GM12878 (cell line): ENCODE measurements at regions not wholly inside any gene's neighbourhood (a gene's known extent, or its start where the extent isn't known, plus 50 kb on each side); places are given as distances from the start of the nearest gene placed in this dataset.

Experiments used
- ATAC-seq: fragments of 200-7000 bp; cut with Tn5 transposase; 3 replicates; pipeline ENCODE4 v1.9.1; 2020; ENCODE audit warnings: mild to moderate bottlenecking, moderate library complexity
- BruUV-seq: library from RNA; stranded (reverse); fragments of 400-500 nt; replicated peaks from 2 replicates; lab custom pipeline; 2021; lab: Mats Ljungman, UMichigan
- CTCF ChIA-PET: fragments of 300-600 bp; sonication (Branson Sonifier 250); formaldehyde crosslinking; extraction: SDS; loops from one replicate; lab custom pipeline; 2021; ENCODE audit warnings: inconsistent platforms; lab: Yijun Ruan, JAX
- POLR2A ChIA-PET: fragments of 350-600 bp; formaldehyde crosslinking; extraction: SDS; loops from one replicate; lab custom pipeline; 2021; ENCODE audit warnings: inconsistent platforms; lab: Charles Lee
- RAD21 ChIA-PET: fragments of 300-600 bp; sonication (Branson Sonifier 250); formaldehyde crosslinking; loops from one replicate; lab custom pipeline; 2023; ENCODE audit warnings: antibody characterized with exemption; ENCODE audit not compliant: unreplicated experiment; lab: Charles Lee
- SMC1A ChIA-PET: fragments of 300-600 bp; sonication (Branson Sonifier 250); formaldehyde crosslinking; loops from one replicate; lab custom pipeline; 2023; ENCODE audit not compliant: unreplicated experiment, uncharacterized antibody; lab: Charles Lee
- DNase-seq: peaks from one replicate; pipeline ENCODE4 v3.0.0-alpha.2; 2011; ENCODE audit warnings: low read depth, low spot score
- FAIRE-seq: peaks from 3 replicates; lab custom pipeline; 2011; peaks lifted over from hg19 to GRCh38; lab: Jason Lieb, UNC
- H2AFZ ChIP-seq: 2 replicates; pipeline ENCODE4 v1.6.0; 2011; ENCODE audit warnings: low read depth, low read length, control low read depth; ENCODE audit not compliant: control insufficient read depth
- H3K27ac ChIP-seq: 2 replicates; pipeline ENCODE4 v1.5.1; 2011; ENCODE audit warnings: control low read depth; ENCODE audit not compliant: control insufficient read depth, insufficient read depth
- H3K27me3 ChIP-seq, 2 experiments: replicated peaks in 1 of 2; 2 replicates each; pipeline versions ENCODE4 v1.6.0 to v1.6.1; 2011; ENCODE audit warnings: low read length in 1 of 2; ENCODE audit not compliant: control insufficient read depth in 2 of 2, insufficient read depth in 2 of 2
- H3K36me3 ChIP-seq, 2 experiments: 2 replicates each; pipeline ENCODE4 v1.5.1; 2011; ENCODE audit warnings: low read length in 1 of 2; ENCODE audit not compliant: control insufficient read depth in 2 of 2, insufficient read depth in 2 of 2
- H3K4me1 ChIP-seq: 2 replicates; pipeline ENCODE4 v1.6.1; 2011; ENCODE audit warnings: mild to moderate bottlenecking, low read length, moderate library complexity, mixed read lengths; ENCODE audit not compliant: control insufficient read depth, insufficient read depth
- H3K4me2 ChIP-seq: 2 replicates; pipeline ENCODE4 v1.6.0; 2011; ENCODE audit warnings: control low read depth; ENCODE audit not compliant: control insufficient read depth, insufficient read depth
- H3K4me3 ChIP-seq: fragments of 200-600 bp; sonication (generic); 2 replicates; pipeline ENCODE4 v1.5.1; 2016
- H3K79me2 ChIP-seq: 2 replicates; pipeline ENCODE4 v1.6.0; 2011; ENCODE audit warnings: low read length; ENCODE audit not compliant: control insufficient read depth, insufficient read depth
- H3K9ac ChIP-seq: 2 replicates; pipeline ENCODE4 v1.8.0; 2011; ENCODE audit warnings: low read length, control low read depth, mixed read lengths; ENCODE audit not compliant: control insufficient read depth, insufficient read depth
- H3K9me3 ChIP-seq: replicated peaks from 3 replicates; pipeline ENCODE4 v1.5.1; 2011; ENCODE audit warnings: mild to moderate bottlenecking, low read length; ENCODE audit not compliant: control insufficient read depth, insufficient read depth
- H4K20me1 ChIP-seq: 2 replicates; pipeline ENCODE4 v1.6.0; 2011; ENCODE audit not compliant: control insufficient read depth, insufficient read depth
- BCL11A ChIP-seq: IDR thresholded peaks from 2 replicates; pipeline ENCODE4 v1.6.1; 2011; ENCODE audit warnings: low read depth, low read length
- DPF2 ChIP-seq: fragments of 450-650 bp; IDR thresholded peaks from 2 replicates; pipeline ENCODE4 v1.6.1; 2017; ENCODE audit warnings: mild to moderate bottlenecking
- SP1 ChIP-seq: IDR thresholded peaks from one replicate; pipeline ENCODE4 v1.6.1; 2011; ENCODE audit warnings: low read depth, low read length
- WGBS: methylation state at CpG from one replicate; pipeline ENCODE4 v1.1.6; 2016; ENCODE audit warnings: low lambda C conversion rate; ENCODE audit not compliant: insufficient replicate concordance, insufficient coverage; ENCODE audit errors: missing lambda C conversion rate; 5-methylcytosine and 5-hydroxymethylcytosine counted together
- in situ Hi-C: fragments of 300-500 bp; cut with MboI; formaldehyde crosslinking; loops from 9 replicates; pipeline ENCODE4 v1.14.3; 2018; ENCODE audit warnings: mixed read lengths
- intact Hi-C: fragments of 100-400 bp; cut with micrococcal nuclease; formaldehyde crosslinking; loops from one replicate; pipeline ENCODE4 v1.14.2; 2022; ENCODE audit not compliant: unreplicated experiment
- TF ChIP-seq, protein P1 (sequence below): IDR thresholded peaks from 2 replicates; pipeline ENCODE4 v1.6.1; 2012; ENCODE audit warnings: improper control_type of control experiment, low read depth, low read length; ENCODE audit not compliant: insufficient replicate concordance
- TF ChIP-seq, protein P2 (sequence below): fragments of 450-650 bp; IDR thresholded peaks from 2 replicates; pipeline ENCODE4 v1.6.1; 2014; ENCODE audit warnings: mild to moderate bottlenecking
- TF ChIP-seq, protein P3 (sequence below): fragments of 450-650 bp; IDR thresholded peaks from 2 replicates; pipeline ENCODE4 v1.6.1; 2016; ENCODE audit warnings: mild to moderate bottlenecking
- TF ChIP-seq, protein P4 (sequence below): fragments of 450-650 bp; formaldehyde crosslinking; IDR thresholded peaks from 2 replicates; pipeline ENCODE4 v1.5.0; 2022; ENCODE audit warnings: mild to moderate bottlenecking, missing genetic modification characterization

DNA sequence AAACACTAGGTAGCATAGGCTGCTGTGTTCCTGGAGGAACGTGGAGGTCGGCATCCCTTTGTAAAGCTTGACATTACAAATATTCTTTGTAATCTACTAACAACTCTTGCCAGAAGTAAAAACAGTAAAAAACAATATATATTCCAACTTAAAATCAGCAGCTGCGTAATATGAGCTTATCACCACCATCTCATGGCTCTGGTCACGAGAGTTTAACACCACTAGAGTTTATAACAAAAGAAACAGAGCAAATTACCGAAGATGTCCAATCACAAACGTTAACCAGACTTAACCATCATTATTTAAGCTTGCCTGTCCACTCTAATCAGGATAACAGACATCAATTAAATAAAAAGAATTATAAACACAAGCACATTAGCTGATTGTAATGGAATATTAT is 236.7 kb downstream of the PCDH7 start (continued):
- TF ChIP-seq, protein P1, sequence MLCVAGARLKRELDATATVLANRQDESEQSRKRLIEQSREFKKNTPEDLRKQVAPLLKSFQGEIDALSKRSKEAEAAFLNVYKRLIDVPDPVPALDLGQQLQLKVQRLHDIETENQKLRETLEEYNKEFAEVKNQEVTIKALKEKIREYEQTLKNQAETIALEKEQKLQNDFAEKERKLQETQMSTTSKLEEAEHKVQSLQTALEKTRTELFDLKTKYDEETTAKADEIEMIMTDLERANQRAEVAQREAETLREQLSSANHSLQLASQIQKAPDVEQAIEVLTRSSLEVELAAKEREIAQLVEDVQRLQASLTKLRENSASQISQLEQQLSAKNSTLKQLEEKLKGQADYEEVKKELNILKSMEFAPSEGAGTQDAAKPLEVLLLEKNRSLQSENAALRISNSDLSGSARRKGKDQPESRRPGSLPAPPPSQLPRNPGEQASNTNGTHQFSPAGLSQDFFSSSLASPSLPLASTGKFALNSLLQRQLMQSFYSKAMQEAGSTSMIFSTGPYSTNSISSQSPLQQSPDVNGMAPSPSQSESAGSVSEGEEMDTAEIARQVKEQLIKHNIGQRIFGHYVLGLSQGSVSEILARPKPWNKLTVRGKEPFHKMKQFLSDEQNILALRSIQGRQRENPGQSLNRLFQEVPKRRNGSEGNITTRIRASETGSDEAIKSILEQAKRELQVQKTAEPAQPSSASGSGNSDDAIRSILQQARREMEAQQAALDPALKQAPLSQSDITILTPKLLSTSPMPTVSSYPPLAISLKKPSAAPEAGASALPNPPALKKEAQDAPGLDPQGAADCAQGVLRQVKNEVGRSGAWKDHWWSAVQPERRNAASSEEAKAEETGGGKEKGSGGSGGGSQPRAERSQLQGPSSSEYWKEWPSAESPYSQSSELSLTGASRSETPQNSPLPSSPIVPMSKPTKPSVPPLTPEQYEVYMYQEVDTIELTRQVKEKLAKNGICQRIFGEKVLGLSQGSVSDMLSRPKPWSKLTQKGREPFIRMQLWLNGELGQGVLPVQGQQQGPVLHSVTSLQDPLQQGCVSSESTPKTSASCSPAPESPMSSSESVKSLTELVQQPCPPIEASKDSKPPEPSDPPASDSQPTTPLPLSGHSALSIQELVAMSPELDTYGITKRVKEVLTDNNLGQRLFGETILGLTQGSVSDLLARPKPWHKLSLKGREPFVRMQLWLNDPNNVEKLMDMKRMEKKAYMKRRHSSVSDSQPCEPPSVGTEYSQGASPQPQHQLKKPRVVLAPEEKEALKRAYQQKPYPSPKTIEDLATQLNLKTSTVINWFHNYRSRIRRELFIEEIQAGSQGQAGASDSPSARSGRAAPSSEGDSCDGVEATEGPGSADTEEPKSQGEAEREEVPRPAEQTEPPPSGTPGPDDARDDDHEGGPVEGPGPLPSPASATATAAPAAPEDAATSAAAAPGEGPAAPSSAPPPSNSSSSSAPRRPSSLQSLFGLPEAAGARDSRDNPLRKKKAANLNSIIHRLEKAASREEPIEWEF = no peak
- TF ChIP-seq, protein P2, sequence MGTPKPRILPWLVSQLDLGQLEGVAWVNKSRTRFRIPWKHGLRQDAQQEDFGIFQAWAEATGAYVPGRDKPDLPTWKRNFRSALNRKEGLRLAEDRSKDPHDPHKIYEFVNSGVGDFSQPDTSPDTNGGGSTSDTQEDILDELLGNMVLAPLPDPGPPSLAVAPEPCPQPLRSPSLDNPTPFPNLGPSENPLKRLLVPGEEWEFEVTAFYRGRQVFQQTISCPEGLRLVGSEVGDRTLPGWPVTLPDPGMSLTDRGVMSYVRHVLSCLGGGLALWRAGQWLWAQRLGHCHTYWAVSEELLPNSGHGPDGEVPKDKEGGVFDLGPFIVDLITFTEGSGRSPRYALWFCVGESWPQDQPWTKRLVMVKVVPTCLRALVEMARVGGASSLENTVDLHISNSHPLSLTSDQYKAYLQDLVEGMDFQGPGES = no peak
- TF ChIP-seq, all 136 proteins: peak for 0

DNA sequence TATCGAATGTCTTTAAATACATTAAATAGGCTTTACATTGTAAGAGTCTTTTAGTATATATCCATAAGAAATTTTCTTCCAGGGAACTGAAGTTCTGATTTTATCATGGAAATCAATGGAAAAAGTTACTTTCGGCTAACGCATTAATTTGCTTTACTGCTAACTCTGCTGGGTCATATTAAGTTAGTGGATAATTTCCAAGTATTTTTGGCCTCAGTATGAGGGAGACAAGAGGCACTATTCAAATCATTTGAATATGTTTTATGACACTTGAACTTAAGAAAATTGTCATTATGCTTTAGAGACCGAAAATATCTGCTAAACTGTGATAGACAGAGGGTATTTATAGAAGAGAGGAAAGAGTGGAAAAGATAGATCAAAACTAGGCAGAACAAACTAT is 237.5 kb downstream of the PCDH7 start:
- RAD21 ChIA-PET = no interaction called here

More for the DNA sequence above, 237.5 kb downstream of the PCDH7 start:
- Histone ChIP-seq H3K27me3 (no peaks in the 10 kb centered on the region), H2AFZ (no peak overlapping the region), H3K36me3 (no peaks in the 10 kb centered on the region), H3K9me3 (no peaks in the 10 kb centered on the region), H3K4me1 (no peaks in the 10 kb centered on the region), H4K20me1 (no peaks in the 10 kb centered on the region), H3K27ac (no peak overlapping the region), H3K79me2 (no peaks in the 10 kb centered on the region), H3K9ac (no peak overlapping the region), H3K4me3 (no peak overlapping the region), H3K4me2 (no peak overlapping the region)
- BruUV-seq = no TSS peak
- SMC1A ChIA-PET = interaction anchor here (0.9 kb wide), 1 partner anchor 9 kb away, joined by 3 read pairs; no protein-coding TSS in a partner anchor
- WGBS = 20% methylated on average over 4 of the region's 4 CpGs
- POLR2A ChIA-PET = no interaction called here
- DNase-seq = no peak
- FAIRE-seq = no peak
- in situ Hi-C loops = no loop called here
- intact Hi-C loops = no loop called here
- no peak for ATAC-seq
- CTCF ChIA-PET = no interaction called here
- no peak for TF ChIP-seq DPF2
- no peak for TF ChIP-seq BCL11A
- TF ChIP-seq, protein P3, sequence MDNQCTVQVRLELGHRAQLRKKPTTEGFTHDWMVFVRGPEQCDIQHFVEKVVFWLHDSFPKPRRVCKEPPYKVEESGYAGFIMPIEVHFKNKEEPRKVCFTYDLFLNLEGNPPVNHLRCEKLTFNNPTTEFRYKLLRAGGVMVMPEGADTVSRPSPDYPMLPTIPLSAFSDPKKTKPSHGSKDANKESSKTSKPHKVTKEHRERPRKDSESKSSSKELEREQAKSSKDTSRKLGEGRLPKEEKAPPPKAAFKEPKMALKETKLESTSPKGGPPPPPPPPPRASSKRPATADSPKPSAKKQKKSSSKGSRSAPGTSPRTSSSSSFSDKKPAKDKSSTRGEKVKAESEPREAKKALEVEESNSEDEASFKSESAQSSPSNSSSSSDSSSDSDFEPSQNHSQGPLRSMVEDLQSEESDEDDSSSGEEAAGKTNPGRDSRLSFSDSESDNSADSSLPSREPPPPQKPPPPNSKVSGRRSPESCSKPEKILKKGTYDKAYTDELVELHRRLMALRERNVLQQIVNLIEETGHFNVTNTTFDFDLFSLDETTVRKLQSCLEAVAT = no peak
- TF ChIP-seq, protein P4, sequence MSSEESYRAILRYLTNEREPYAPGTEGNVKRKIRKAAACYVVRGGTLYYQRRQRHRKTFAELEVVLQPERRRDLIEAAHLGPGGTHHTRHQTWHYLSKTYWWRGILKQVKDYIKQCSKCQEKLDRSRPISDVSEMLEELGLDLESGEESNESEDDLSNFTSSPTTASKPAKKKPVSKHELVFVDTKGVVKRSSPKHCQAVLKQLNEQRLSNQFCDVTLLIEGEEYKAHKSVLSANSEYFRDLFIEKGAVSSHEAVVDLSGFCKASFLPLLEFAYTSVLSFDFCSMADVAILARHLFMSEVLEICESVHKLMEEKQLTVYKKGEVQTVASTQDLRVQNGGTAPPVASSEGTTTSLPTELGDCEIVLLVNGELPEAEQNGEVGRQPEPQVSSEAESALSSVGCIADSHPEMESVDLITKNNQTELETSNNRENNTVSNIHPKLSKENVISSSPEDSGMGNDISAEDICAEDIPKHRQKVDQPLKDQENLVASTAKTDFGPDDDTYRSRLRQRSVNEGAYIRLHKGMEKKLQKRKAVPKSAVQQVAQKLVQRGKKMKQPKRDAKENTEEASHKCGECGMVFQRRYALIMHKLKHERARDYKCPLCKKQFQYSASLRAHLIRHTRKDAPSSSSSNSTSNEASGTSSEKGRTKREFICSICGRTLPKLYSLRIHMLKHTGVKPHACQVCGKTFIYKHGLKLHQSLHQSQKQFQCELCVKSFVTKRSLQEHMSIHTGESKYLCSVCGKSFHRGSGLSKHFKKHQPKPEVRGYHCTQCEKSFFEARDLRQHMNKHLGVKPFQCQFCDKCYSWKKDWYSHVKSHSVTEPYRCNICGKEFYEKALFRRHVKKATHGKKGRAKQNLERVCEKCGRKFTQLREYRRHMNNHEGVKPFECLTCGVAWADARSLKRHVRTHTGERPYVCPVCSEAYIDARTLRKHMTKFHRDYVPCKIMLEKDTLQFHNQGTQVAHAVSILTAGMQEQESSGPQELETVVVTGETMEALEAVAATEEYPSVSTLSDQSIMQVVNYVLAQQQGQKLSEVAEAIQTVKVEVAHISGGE = no peak
- no peak for TF ChIP-seq SP1
- TF ChIP-seq, all 136 proteins: peak for 0
